Epithelial cell of esophagus (primary cell): ENCODE measurements at regions not wholly inside any gene's neighbourhood (a gene's known extent, or its start where the extent isn't known, plus 50 kb on each side); places are given as distances from the start of the nearest gene placed in this dataset.

Experiments
- DNase-seq: peaks from one replicate; pipeline ENCODE4 v3.0.0; 2010; ENCODE audit warnings: low read depth
- H3K4me3 ChIP-seq: 2 replicates; pipeline ENCODE4 v1.5.1; 2011; ENCODE audit warnings: mild to moderate bottlenecking, low read length, control low read depth
- CTCF ChIP-seq: IDR thresholded peaks from 2 replicates; pipeline ENCODE4 v1.5.1; 2011; ENCODE audit warnings: low read depth, mild to moderate bottlenecking, low read length, control low read depth, inconsistent platforms; ENCODE audit not compliant: insufficient read depth; ENCODE audit errors: missing control alignments

- DNase-seq: no peak
- no peak overlapping the region for H3K4me3 ChIP-seq
- no peak for TF ChIP-seq CTCF
Observed at GRCh38 chr5:158172005-158172404, 313.1 kb upstream of the CLINT1 start.

GRCh38 chr5:158170534-158170933 lies 311.6 kb upstream of the CLINT1 start:
- TF ChIP-seq CTCF: no peak
- H3K4me3 ChIP-seq: no peak overlapping the region
- DNase-seq: no peak

GRCh38 chr5:158170060-158170459 lies 311.1 kb upstream of the CLINT1 start:
- no peak for DNase-seq
- TF ChIP-seq CTCF: no peak

GRCh38 chr5:158166424-158166823 lies 307.5 kb upstream of the CLINT1 start:
- DNase-seq: no peak
- no peak for TF ChIP-seq CTCF
- H3K4me3 ChIP-seq: no peak overlapping the region

More at GRCh38 chr5:158170060-158170459, 311.1 kb upstream of the CLINT1 start:
- H3K4me3 ChIP-seq: no peak overlapping the region

GRCh38 chr5:158165647-158166046 lies 306.7 kb upstream of the CLINT1 start:
- DNase-seq: no peak
- no peak overlapping the region for H3K4me3 ChIP-seq
- TF ChIP-seq CTCF: no peak

- no peak for TF ChIP-seq CTCF
- no peak for DNase-seq
- H3K4me3 ChIP-seq: no peak overlapping the region
Observed at GRCh38 chr5:158164296-158165047, 305.5 kb upstream of the CLINT1 start.
